ENCODE measurements at regions not wholly inside any gene's neighbourhood (a gene's known extent, or its start where the extent isn't known, plus 50 kb on each side); places are given as distances from the start of the nearest gene placed in this dataset.

DNA sequence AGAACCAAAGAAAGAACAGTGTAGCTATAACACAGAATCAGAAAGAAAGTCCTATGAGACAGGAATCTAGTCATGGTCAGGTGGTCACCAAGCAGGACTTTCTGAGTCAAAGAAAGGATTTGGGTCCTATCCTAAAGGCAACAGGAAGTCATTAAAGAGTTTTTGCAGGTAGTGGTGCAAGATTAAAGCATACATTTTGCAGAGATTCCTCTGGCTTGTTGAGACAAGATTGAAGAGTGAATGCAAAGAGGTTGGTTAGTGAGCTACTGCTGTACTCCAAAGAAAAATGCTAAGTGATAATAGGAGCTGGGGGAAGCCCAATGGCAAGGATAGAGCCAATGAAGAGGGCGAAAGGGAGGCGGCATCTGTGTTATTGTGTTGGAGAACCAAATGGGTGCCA is 300.5 kb upstream of the KIF2A start:
- TF ChIP-seq CTCF (conservative IDR thresholded peaks at IDR 0.05) (no peak), EZH2 (IDR thresholded peaks at IDR 0.05; ENCODE audit: low read depth) (no peak)
